ENCODE measurements at regions not wholly inside any gene's neighbourhood (a gene's known extent, or its start where the extent isn't known, plus 50 kb on each side); places are given as distances from the start of the nearest gene placed in this dataset.
A peak's percentile ranks its signal among the peaks of the same experiment; 100 is the strongest.
"Not testable (repeated sequence)": the region's sequence is repeated elsewhere in the genome, so short reads cannot be mapped to it uniquely, and the experiment has no call there.

GRCh38 chr2:138373993-138374408 lies 127.6 kb upstream of the SPOPL start:
- Histone ChIP-seq H3K27me3 (ENCODE audit: insufficient read depth, low read length) (no peaks in the 10 kb centered on the region), H4K20me1 (ENCODE audit: insufficient read depth, low read length) (0 out of 2 replicates have a peak, but pooled peaks cover 2% of the 10 kb centered on the region)

GRCh38 chr2:138381373-138381772 lies 120.2 kb upstream of the SPOPL start:
- H3K27ac ChIP-seq (ENCODE audit: low read depth, low read length, poor library complexity, severe bottlenecking), result no peak overlapping the region
- no peak overlapping the region for H3K9ac ChIP-seq (ENCODE audit: low read length)
- TF ChIP-seq CTCF (IDR thresholded peaks at IDR 0.05; ENCODE audit: low read length), result no peak
- TF ChIP-seq EZH2 (IDR thresholded peaks at IDR 0.05; ENCODE audit: borderline replicate concordance, low read length), result no peak
- H3F3A ChIP-seq (ENCODE audit: insufficient read depth, low read length), result no peaks in the 10 kb centered on the region
- H2AFZ ChIP-seq (ENCODE audit: low read length), result no peak overlapping the region
- no peaks in the 10 kb centered on the region for H3K9me2 ChIP-seq (ENCODE audit: low read depth, low read length)
- H3K4me2 ChIP-seq (ENCODE audit: low read length), result no peak overlapping the region
- no peaks in the 10 kb centered on the region for H3K4me1 ChIP-seq (ENCODE audit: insufficient read depth, low read length, severe bottlenecking)
- H3K4me3 ChIP-seq (ENCODE audit: low read depth, low read length, poor library complexity, severe bottlenecking), result no peak overlapping the region
- H4K20me1 ChIP-seq (ENCODE audit: insufficient read depth, low read length), result no peaks in the 10 kb centered on the region
- H3K27me3 ChIP-seq (ENCODE audit: insufficient read depth, low read length), result no peaks in the 10 kb centered on the region
- H3K79me2 ChIP-seq (ENCODE audit: insufficient read depth, low read length), result no peaks in the 10 kb centered on the region
- H3K36me3 ChIP-seq (ENCODE audit: insufficient read depth, low read length), result no peaks in the 10 kb centered on the region
- no peaks in the 10 kb centered on the region for H3K9me3 ChIP-seq (ENCODE audit: low read length)

More at GRCh38 chr2:138373993-138374408, 127.6 kb upstream of the SPOPL start:
- H3K4me1 ChIP-seq (ENCODE audit: insufficient read depth, low read length, severe bottlenecking), result no peaks in the 10 kb centered on the region
- TF ChIP-seq CTCF (IDR thresholded peaks at IDR 0.05; ENCODE audit: low read length) (peak; percentile 69), EZH2 (IDR thresholded peaks at IDR 0.05; ENCODE audit: borderline replicate concordance, low read length) (no peak)
- H3F3A ChIP-seq (ENCODE audit: insufficient read depth, low read length), result no peaks in the 10 kb centered on the region
- no peaks in the 10 kb centered on the region for H3K9me3 ChIP-seq (ENCODE audit: low read length)
- no peak overlapping the region for H3K9ac ChIP-seq (ENCODE audit: low read length)
- H3K9me2 ChIP-seq (ENCODE audit: low read depth, low read length), result no peaks in the 10 kb centered on the region
- H3K36me3 ChIP-seq (ENCODE audit: insufficient read depth, low read length), result no peaks in the 10 kb centered on the region
- H2AFZ ChIP-seq (ENCODE audit: low read length), result no peak overlapping the region
- no peak overlapping the region for H3K4me2 ChIP-seq (ENCODE audit: low read length)
- no peak overlapping the region for H3K27ac ChIP-seq (ENCODE audit: low read depth, low read length, poor library complexity, severe bottlenecking)
- no peaks in the 10 kb centered on the region for H3K79me2 ChIP-seq (ENCODE audit: insufficient read depth, low read length)
- no peak overlapping the region for H3K4me3 ChIP-seq (ENCODE audit: low read depth, low read length, poor library complexity, severe bottlenecking)

GRCh38 chr2:138382672-138383071 lies 118.9 kb upstream of the SPOPL start:
- Histone ChIP-seq H3K27me3 (ENCODE audit: insufficient read depth, low read length) (no peaks in the 10 kb centered on the region), H3K4me3 (ENCODE audit: low read depth, low read length, poor library complexity, severe bottlenecking) (no peak overlapping the region), H3K27ac (ENCODE audit: low read depth, low read length, poor library complexity, severe bottlenecking) (no peak overlapping the region), H4K20me1 (ENCODE audit: insufficient read depth, low read length) (no peaks in the 10 kb centered on the region), H3K4me1 (ENCODE audit: insufficient read depth, low read length, severe bottlenecking) (no peaks in the 10 kb centered on the region), H3K4me2 (ENCODE audit: low read length) (no peak overlapping the region), H3F3A (ENCODE audit: insufficient read depth, low read length) (no peaks in the 10 kb centered on the region), H3K36me3 (ENCODE audit: insufficient read depth, low read length) (no peaks in the 10 kb centered on the region), H3K9ac (ENCODE audit: low read length) (no peak overlapping the region), H2AFZ (ENCODE audit: low read length) (no peak overlapping the region), H3K9me3 (ENCODE audit: low read length) (no peaks in the 10 kb centered on the region), H3K9me2 (ENCODE audit: low read depth, low read length) (no peaks in the 10 kb centered on the region), H3K79me2 (ENCODE audit: insufficient read depth, low read length) (no peaks in the 10 kb centered on the region)
- TF ChIP-seq EZH2 (IDR thresholded peaks at IDR 0.05; ENCODE audit: borderline replicate concordance, low read length) (no peak), CTCF (IDR thresholded peaks at IDR 0.05; ENCODE audit: low read length) (no peak)

GRCh38 chr2:138386191-138386590 lies 115.4 kb upstream of the SPOPL start:
- not testable (repeated sequence) for H3F3A ChIP-seq (ENCODE audit: insufficient read depth, low read length); H3K4me1 ChIP-seq (ENCODE audit: insufficient read depth, low read length, severe bottlenecking); H3K4me2 ChIP-seq (ENCODE audit: low read length); H4K20me1 ChIP-seq (ENCODE audit: insufficient read depth, low read length); H2AFZ ChIP-seq (ENCODE audit: low read length); H3K79me2 ChIP-seq (ENCODE audit: insufficient read depth, low read length); H3K9me3 ChIP-seq (ENCODE audit: low read length); H3K9ac ChIP-seq (ENCODE audit: low read length); H3K27ac ChIP-seq (ENCODE audit: low read depth, low read length, poor library complexity, severe bottlenecking); H3K9me2 ChIP-seq (ENCODE audit: low read depth, low read length); H3K27me3 ChIP-seq (ENCODE audit: insufficient read depth, low read length); H3K4me3 ChIP-seq (ENCODE audit: low read depth, low read length, poor library complexity, severe bottlenecking); H3K36me3 ChIP-seq (ENCODE audit: insufficient read depth, low read length)
